ENCODE measurements at regions not wholly inside any gene's neighbourhood (a gene's known extent, or its start where the extent isn't known, plus 50 kb on each side); places are given as distances from the start of the nearest gene placed in this dataset.
"Not testable (repeated sequence)": the region's sequence is repeated elsewhere in the genome, so short reads cannot be mapped to it uniquely, and the experiment has no call there.

- not testable (repeated sequence) for H3K27me3 ChIP-seq (ENCODE audit: control insufficient read depth, insufficient read depth, low read length); H3K36me3 ChIP-seq (ENCODE audit: control insufficient read depth, insufficient read depth, low read length); DNase-seq (ENCODE audit: low read depth, low spot score); H3K27ac ChIP-seq (ENCODE audit: low read length); H3K9me3 ChIP-seq (ENCODE audit: control insufficient read depth, insufficient read depth, low read length); H3K4me3 ChIP-seq (ENCODE audit: low read length); H3K4me1 ChIP-seq (ENCODE audit: control insufficient read depth, insufficient read depth, low read length)
- no CpG with 5 or more reads among the region's 3 CpGs for WGBS (ENCODE audit: insufficient coverage, insufficient read length)
Measured at GRCh38 chr12:83260126-83260525, 573.4 kb downstream of the TMTC2 start.

DNA sequence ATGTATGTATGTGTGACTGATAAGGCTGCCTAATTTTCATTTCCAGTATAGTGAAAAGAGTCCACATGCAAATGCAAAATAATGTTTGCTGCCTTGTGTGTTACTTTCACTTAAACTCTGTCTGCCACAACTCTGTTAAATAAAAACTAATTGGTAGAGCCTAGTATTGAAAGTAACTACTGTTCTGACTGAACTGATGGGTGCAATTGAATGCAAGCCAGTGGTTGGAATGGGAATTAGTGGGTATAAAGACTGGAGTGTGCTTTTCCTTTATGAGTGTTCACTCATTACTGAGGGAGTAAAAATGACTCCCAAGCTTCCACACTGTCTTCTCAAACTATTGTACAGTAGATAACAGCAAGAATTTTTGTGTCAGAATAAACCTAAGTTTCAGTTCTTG lies 571.0 kb downstream of the TMTC2 start:
- no peaks in the 10 kb centered on the region for H3K9me3 ChIP-seq (ENCODE audit: control insufficient read depth, insufficient read depth, low read length)

DNA sequence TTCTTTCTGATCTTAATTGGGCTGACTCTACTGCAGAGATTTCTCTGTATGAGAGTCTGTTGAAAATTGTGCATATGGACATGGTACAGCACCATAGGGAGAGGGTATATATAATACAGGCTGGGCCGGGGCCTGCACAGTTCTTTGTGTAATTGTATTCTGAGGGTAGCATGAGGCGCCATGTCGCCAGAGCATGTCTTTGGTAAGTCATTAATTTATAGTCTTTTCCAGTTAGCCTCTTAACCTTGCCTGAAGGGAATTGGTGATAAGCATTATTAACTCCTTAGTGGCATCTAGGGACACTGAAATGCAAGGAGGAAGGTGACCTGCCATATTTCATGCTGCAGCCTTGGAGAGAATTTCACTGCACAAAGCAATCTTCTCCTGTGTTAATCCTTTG lies 569.9 kb downstream of the TMTC2 start:
- no peak for DNase-seq (ENCODE audit: low read depth, low spot score)
- H3K36me3 ChIP-seq (ENCODE audit: control insufficient read depth, insufficient read depth, low read length), result no peaks in the 10 kb centered on the region
- H3K27ac ChIP-seq (ENCODE audit: low read length), result no peak overlapping the region
- no peak overlapping the region for H3K4me3 ChIP-seq (ENCODE audit: low read length)
- no peaks in the 10 kb centered on the region for H3K27me3 ChIP-seq (ENCODE audit: control insufficient read depth, insufficient read depth, low read length)
- H3K4me1 ChIP-seq (ENCODE audit: control insufficient read depth, insufficient read depth, low read length), result no peaks in the 10 kb centered on the region
- no peaks in the 10 kb centered on the region for H3K9me3 ChIP-seq (ENCODE audit: control insufficient read depth, insufficient read depth, low read length)
- no CpG with 5 or more reads among the region's 3 CpGs for WGBS (ENCODE audit: insufficient coverage, insufficient read length)

More for the DNA sequence above, 571.0 kb downstream of the TMTC2 start:
- no peaks in the 10 kb centered on the region for H3K27me3 ChIP-seq (ENCODE audit: control insufficient read depth, insufficient read depth, low read length)
- no peaks in the 10 kb centered on the region for H3K36me3 ChIP-seq (ENCODE audit: control insufficient read depth, insufficient read depth, low read length)
- no peak overlapping the region for H3K4me3 ChIP-seq (ENCODE audit: low read length)
- DNase-seq (ENCODE audit: low read depth, low spot score), result no peak
- no peak overlapping the region for H3K27ac ChIP-seq (ENCODE audit: low read length)
- H3K4me1 ChIP-seq (ENCODE audit: control insufficient read depth, insufficient read depth, low read length), result no peaks in the 10 kb centered on the region

GRCh38 chr12:83250866-83251265 lies 564.2 kb downstream of the TMTC2 start:
- WGBS (ENCODE audit: insufficient coverage, insufficient read length), result no CpG with 5 or more reads among the region's 1 CpG
- DNase-seq (ENCODE audit: low read depth, low spot score), result no peak
- H3K27me3 ChIP-seq (ENCODE audit: control insufficient read depth, insufficient read depth, low read length), result no peaks in the 10 kb centered on the region
- no peaks in the 10 kb centered on the region for H3K36me3 ChIP-seq (ENCODE audit: control insufficient read depth, insufficient read depth, low read length)
- H3K9me3 ChIP-seq (ENCODE audit: control insufficient read depth, insufficient read depth, low read length), result no peaks in the 10 kb centered on the region
- H3K4me1 ChIP-seq (ENCODE audit: control insufficient read depth, insufficient read depth, low read length), result no peaks in the 10 kb centered on the region
- H3K4me3 ChIP-seq (ENCODE audit: low read length), result no peak overlapping the region
- no peak overlapping the region for H3K27ac ChIP-seq (ENCODE audit: low read length)

DNA sequence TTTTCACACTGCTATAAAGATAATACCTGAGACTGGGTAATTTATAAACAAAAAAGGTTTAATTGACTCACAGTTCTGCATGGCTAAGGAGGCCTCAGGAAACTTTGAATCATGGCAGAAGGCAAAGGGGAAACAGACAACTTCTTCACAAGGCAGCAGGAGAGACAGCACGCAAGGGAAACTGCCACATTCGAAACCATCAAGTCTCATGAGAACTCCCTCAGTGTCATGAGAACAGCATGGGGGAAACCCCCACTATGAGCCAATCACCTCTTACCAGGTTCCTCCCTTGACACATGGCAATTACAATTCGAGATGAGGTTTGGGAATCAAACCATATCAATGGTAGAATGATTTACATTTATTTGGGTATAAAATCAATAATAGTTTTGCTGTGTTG lies 558.5 kb downstream of the TMTC2 start:
- H3K36me3 ChIP-seq (ENCODE audit: control insufficient read depth, insufficient read depth, low read length), result no peaks in the 10 kb centered on the region
- no CpG with 5 or more reads among the region's 3 CpGs for WGBS (ENCODE audit: insufficient coverage, insufficient read length)
- DNase-seq (ENCODE audit: low read depth, low spot score), result no peak
- no peak overlapping the region for H3K27ac ChIP-seq (ENCODE audit: low read length)
- no peaks in the 10 kb centered on the region for H3K9me3 ChIP-seq (ENCODE audit: control insufficient read depth, insufficient read depth, low read length)
- no peaks in the 10 kb centered on the region for H3K27me3 ChIP-seq (ENCODE audit: control insufficient read depth, insufficient read depth, low read length)
- H3K4me3 ChIP-seq (ENCODE audit: low read length), result no peak overlapping the region
- no peaks in the 10 kb centered on the region for H3K4me1 ChIP-seq (ENCODE audit: control insufficient read depth, insufficient read depth, low read length)

DNA sequence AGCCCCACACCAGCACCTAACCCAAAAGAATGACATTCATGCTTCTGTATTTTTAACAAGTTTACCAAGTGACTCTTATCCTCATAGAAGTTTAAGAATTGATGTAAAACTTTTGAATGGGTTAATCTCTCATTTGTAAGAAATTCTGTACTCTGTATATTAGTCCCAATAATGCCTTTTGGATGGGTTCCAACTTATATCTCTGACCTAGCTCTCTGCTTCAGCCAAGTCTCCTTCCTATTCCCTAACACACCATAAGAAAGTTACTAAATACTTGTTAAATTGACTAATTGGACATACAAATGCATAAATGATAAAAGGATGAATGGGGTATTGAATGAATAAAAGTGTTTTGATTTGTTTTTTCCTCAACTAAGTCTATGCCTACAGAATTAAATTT lies 557.3 kb downstream of the TMTC2 start:
- no peaks in the 10 kb centered on the region for H3K4me1 ChIP-seq (ENCODE audit: control insufficient read depth, insufficient read depth, low read length)
- H3K9me3 ChIP-seq (ENCODE audit: control insufficient read depth, insufficient read depth, low read length), result no peaks in the 10 kb centered on the region
- H3K36me3 ChIP-seq (ENCODE audit: control insufficient read depth, insufficient read depth, low read length), result no peaks in the 10 kb centered on the region
- no peak overlapping the region for H3K4me3 ChIP-seq (ENCODE audit: low read length)
- no peaks in the 10 kb centered on the region for H3K27me3 ChIP-seq (ENCODE audit: control insufficient read depth, insufficient read depth, low read length)
- no peak overlapping the region for H3K27ac ChIP-seq (ENCODE audit: low read length)
- DNase-seq (ENCODE audit: low read depth, low spot score), result no peak

DNA sequence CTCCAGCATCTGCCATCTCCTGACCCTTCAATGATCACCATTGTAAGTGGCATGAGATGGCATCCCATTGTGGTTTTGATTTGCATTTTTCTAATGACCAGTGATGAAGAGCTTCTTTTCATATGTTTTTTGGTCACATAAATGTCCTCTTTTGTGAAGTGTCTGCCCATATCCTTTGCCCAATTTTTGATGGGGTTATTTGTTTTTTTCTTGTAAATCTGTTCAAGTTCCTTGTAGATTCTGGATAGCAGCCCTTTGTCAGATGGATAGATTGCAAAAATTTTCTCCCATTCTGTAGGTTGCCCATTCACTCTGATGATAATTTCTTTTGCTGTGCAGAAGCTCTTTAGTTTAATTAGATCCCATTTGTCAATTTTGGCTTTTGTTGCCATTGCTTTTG lies 547.3 kb downstream of the TMTC2 start:
- H3K4me3 ChIP-seq (ENCODE audit: low read length); H3K27ac ChIP-seq (ENCODE audit: low read length); H3K4me1 ChIP-seq (ENCODE audit: control insufficient read depth, insufficient read depth, low read length); H3K36me3 ChIP-seq (ENCODE audit: control insufficient read depth, insufficient read depth, low read length); H3K27me3 ChIP-seq (ENCODE audit: control insufficient read depth, insufficient read depth, low read length); H3K9me3 ChIP-seq (ENCODE audit: control insufficient read depth, insufficient read depth, low read length); DNase-seq (ENCODE audit: low read depth, low spot score): not testable (repeated sequence)

- not testable (repeated sequence) for H3K4me3 ChIP-seq (ENCODE audit: low read length); H3K27me3 ChIP-seq (ENCODE audit: control insufficient read depth, insufficient read depth, low read length); DNase-seq (ENCODE audit: low read depth, low spot score); H3K9me3 ChIP-seq (ENCODE audit: control insufficient read depth, insufficient read depth, low read length); H3K27ac ChIP-seq (ENCODE audit: low read length); H3K36me3 ChIP-seq (ENCODE audit: control insufficient read depth, insufficient read depth, low read length); H3K4me1 ChIP-seq (ENCODE audit: control insufficient read depth, insufficient read depth, low read length)
Measured at GRCh38 chr12:83226960-83227359, 540.3 kb downstream of the TMTC2 start.

DNA sequence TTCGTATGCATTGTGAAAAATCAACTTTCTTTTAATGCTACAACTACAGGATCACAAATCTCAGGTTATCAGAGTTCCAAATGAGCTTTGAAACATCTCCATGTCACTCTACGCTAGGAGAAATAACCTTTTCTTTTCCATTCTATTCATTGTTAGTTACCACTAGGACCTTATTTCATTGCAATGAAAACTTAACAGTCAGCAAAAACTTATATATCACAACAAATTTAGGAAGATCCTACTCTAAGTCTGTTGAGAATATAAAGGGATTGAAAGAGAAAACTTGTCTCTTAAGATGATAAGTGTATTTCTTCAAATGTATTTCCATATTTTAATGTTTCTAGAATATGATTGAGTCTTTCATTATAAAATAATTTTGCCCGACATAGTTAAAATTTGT lies 539.1 kb downstream of the TMTC2 start:
- no peak overlapping the region for H3K4me3 ChIP-seq (ENCODE audit: low read length)
- H3K9me3 ChIP-seq (ENCODE audit: control insufficient read depth, insufficient read depth, low read length), result no peaks in the 10 kb centered on the region
- no peaks in the 10 kb centered on the region for H3K4me1 ChIP-seq (ENCODE audit: control insufficient read depth, insufficient read depth, low read length)
- WGBS (ENCODE audit: insufficient coverage, insufficient read length), result no CpG with 5 or more reads among the region's 3 CpGs
- H3K36me3 ChIP-seq (ENCODE audit: control insufficient read depth, insufficient read depth, low read length), result no peaks in the 10 kb centered on the region
- no peaks in the 10 kb centered on the region for H3K27me3 ChIP-seq (ENCODE audit: control insufficient read depth, insufficient read depth, low read length)
- H3K27ac ChIP-seq (ENCODE audit: low read length), result no peak overlapping the region
- DNase-seq (ENCODE audit: low read depth, low spot score), result no peak

DNA sequence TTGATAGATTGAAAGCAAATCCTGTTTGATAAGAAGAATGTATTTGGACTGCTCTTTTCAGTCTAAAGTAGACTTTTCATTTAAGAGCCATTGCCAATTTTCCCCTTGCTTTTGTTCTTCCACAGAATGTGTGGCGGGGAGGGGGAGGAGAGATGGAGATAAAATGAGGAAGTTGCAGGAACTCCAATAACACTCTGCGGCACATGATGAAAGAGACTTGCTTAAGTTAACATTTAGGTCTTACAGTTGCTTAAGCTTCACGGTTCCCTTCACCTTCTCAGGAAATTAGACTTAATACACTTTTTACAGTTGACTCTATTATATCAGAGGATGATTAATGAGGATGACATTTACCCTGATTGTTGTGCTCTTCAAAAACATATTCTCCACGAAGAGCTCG lies 537.3 kb downstream of the TMTC2 start:
- Histone ChIP-seq H3K4me3 (ENCODE audit: low read length) (no peak overlapping the region), H3K27ac (ENCODE audit: low read length) (no peak overlapping the region), H3K36me3 (ENCODE audit: control insufficient read depth, insufficient read depth, low read length) (no peaks in the 10 kb centered on the region), H3K9me3 (ENCODE audit: control insufficient read depth, insufficient read depth, low read length) (no peaks in the 10 kb centered on the region), H3K27me3 (ENCODE audit: control insufficient read depth, insufficient read depth, low read length) (no peaks in the 10 kb centered on the region), H3K4me1 (ENCODE audit: control insufficient read depth, insufficient read depth, low read length) (no peaks in the 10 kb centered on the region)
- WGBS (ENCODE audit: insufficient coverage, insufficient read length), result no CpG with 5 or more reads among the region's 5 CpGs
- DNase-seq (ENCODE audit: low read depth, low spot score), result no peak

DNA sequence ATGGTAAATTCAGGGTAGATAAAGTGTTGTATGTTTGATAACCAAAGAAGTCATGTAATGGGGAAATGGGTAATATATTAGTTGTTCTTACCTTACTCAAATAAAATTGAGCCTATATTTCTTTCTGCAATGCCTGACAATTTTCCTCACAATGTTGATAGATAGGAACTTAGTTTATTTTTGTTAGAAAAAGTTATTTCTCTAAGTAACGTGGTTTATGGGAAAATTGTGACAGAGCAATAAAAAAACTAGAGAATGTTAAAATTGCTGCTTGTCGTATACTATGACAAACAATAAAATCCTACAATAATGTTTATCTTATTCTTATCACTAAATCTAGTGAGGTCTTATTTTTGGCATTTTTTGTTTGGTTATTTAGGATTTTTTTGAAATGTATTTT lies 534.1 kb downstream of the TMTC2 start:
- no peaks in the 10 kb centered on the region for H3K4me1 ChIP-seq (ENCODE audit: control insufficient read depth, insufficient read depth, low read length)
- no peak overlapping the region for H3K27ac ChIP-seq (ENCODE audit: low read length)
- no peak for DNase-seq (ENCODE audit: low read depth, low spot score)
- no peaks in the 10 kb centered on the region for H3K36me3 ChIP-seq (ENCODE audit: control insufficient read depth, insufficient read depth, low read length)
- H3K9me3 ChIP-seq (ENCODE audit: control insufficient read depth, insufficient read depth, low read length), result no peaks in the 10 kb centered on the region
- no peaks in the 10 kb centered on the region for H3K27me3 ChIP-seq (ENCODE audit: control insufficient read depth, insufficient read depth, low read length)
- WGBS (ENCODE audit: insufficient coverage, insufficient read length), result no CpG with 5 or more reads among the region's 2 CpGs
- no peak overlapping the region for H3K4me3 ChIP-seq (ENCODE audit: low read length)

DNA sequence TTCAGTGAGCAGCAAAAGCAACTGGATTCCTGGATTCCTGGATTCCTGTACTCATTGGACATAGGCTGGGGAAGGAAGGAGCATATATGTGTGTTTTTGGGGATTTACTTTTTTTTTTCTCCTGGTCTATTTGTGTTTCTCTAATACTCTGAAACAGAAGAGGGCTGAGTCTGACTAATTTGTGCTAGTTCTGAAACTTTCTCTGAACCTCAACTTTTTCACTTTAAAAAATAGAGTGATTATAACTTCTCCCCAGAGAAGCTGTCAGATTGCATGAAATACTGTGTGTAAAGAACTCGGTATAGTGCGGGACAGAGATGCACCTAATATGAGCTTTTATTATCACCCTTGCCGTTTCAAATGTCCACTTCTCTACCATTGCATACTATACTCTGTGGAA lies 529.5 kb downstream of the TMTC2 start:
- no peak overlapping the region for H3K27ac ChIP-seq (ENCODE audit: low read length)
- no peaks in the 10 kb centered on the region for H3K36me3 ChIP-seq (ENCODE audit: control insufficient read depth, insufficient read depth, low read length)
- H3K4me3 ChIP-seq (ENCODE audit: low read length), result no peak overlapping the region
- WGBS (ENCODE audit: insufficient coverage, insufficient read length), result no CpG with 5 or more reads among the region's 3 CpGs
- H3K9me3 ChIP-seq (ENCODE audit: control insufficient read depth, insufficient read depth, low read length), result no peaks in the 10 kb centered on the region
- DNase-seq (ENCODE audit: low read depth, low spot score), result no peak
- H3K4me1 ChIP-seq (ENCODE audit: control insufficient read depth, insufficient read depth, low read length), result no peaks in the 10 kb centered on the region
- no peaks in the 10 kb centered on the region for H3K27me3 ChIP-seq (ENCODE audit: control insufficient read depth, insufficient read depth, low read length)

All from iPS DF 6.9 (cell line).